AG09309 (cell line): ENCODE measurements at regions not wholly inside any gene's neighbourhood (a gene's known extent, or its start where the extent isn't known, plus 50 kb on each side); places are given as distances from the start of the nearest gene placed in this dataset.
"Not testable (repeated sequence)": the region's sequence is repeated elsewhere in the genome, so short reads cannot be mapped to it uniquely, and the experiment has no call there.

Experiments used
- DNase-seq: peaks from one replicate; pipeline ENCODE4 v3.0.0-alpha.2; 2010; ENCODE audit warnings: low read depth
- H3K4me3 ChIP-seq: 2 replicates; pipeline ENCODE4 v1.5.1; 2011; ENCODE audit warnings: mild to moderate bottlenecking, low read depth, low read length, moderate library complexity; ENCODE audit not compliant: control insufficient read depth
- CTCF ChIP-seq: IDR thresholded peaks from 2 replicates; pipeline ENCODE4 v1.5.1; 2011; ENCODE audit warnings: mild to moderate bottlenecking, low read depth, low read length, inconsistent platforms; ENCODE audit not compliant: insufficient read depth, control insufficient read depth; ENCODE audit errors: missing control alignments

GRCh38 chr14:49033131-49033530 lies 553.0 kb downstream of the RPS29 start:
- no peak for DNase-seq
- TF ChIP-seq CTCF = no peak
- no peak overlapping the region for H3K4me3 ChIP-seq

- DNase-seq, H3K4me3 ChIP-seq: not testable (repeated sequence)
These were observed 554.5 kb downstream of the RPS29 start for GRCh38 chr14:49031710-49032109.

GRCh38 chr14:49019467-49020115 lies 566.6 kb downstream of the RPS29 start:
- H3K4me3 ChIP-seq = no peak overlapping the region
- no peak for TF ChIP-seq CTCF
- DNase-seq = no peak

GRCh38 chr14:49017447-49017846 lies 568.7 kb downstream of the RPS29 start:
- no peak for DNase-seq
- H3K4me3 ChIP-seq = no peak overlapping the region
- no peak for TF ChIP-seq CTCF

GRCh38 chr14:49016381-49016780 lies 569.8 kb downstream of the RPS29 start:
- H3K4me3 ChIP-seq = no peak overlapping the region
- DNase-seq = no peak
- TF ChIP-seq CTCF = no peak

- H3K4me3 ChIP-seq = no peak overlapping the region
- no peak for TF ChIP-seq CTCF
- DNase-seq = no peak
These were observed 571.7 kb downstream of the RPS29 start for GRCh38 chr14:49014476-49014875.

GRCh38 chr14:49008363-49008762 lies 577.8 kb downstream of the RPS29 start:
- DNase-seq = no peak
- H3K4me3 ChIP-seq = no peak overlapping the region
- TF ChIP-seq CTCF = no peak
